ENCODE measurements at regions not wholly inside any gene's neighbourhood (a gene's known extent, or its start where the extent isn't known, plus 50 kb on each side); places are given as distances from the start of the nearest gene placed in this dataset.
"Not testable (repeated sequence)": the region's sequence is repeated elsewhere in the genome, so short reads cannot be mapped to it uniquely, and the experiment has no call there.

DNA sequence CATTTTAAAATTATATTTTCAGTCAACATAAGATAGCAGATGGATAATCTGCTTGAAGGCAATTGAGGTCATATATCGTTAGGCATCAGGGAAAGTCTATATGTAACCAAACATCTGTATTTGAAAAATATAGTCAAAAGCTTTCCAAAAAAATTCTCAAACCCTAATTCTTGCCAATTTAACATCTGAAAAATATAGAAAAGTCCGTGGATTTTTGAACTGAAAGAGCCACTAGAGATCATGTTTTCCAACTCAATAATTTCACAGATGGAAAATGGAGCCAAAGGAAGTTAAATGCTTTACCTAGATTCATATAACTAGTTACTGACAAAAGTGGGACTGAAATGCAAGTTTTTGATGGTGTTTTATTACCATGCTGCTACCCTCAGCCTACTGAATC lies 185.1 kb upstream of the ZNF804A start:
- TF ChIP-seq CTCF (conservative IDR thresholded peaks at IDR 0.05), result no peak
- H3K27ac ChIP-seq, result no peak overlapping the region

- TF ChIP-seq CTCF (conservative IDR thresholded peaks at IDR 0.05), result no peak
- no peak overlapping the region for H3K27ac ChIP-seq
Observed at GRCh38 chr2:184413671-184414229, 184.6 kb upstream of the ZNF804A start.

DNA sequence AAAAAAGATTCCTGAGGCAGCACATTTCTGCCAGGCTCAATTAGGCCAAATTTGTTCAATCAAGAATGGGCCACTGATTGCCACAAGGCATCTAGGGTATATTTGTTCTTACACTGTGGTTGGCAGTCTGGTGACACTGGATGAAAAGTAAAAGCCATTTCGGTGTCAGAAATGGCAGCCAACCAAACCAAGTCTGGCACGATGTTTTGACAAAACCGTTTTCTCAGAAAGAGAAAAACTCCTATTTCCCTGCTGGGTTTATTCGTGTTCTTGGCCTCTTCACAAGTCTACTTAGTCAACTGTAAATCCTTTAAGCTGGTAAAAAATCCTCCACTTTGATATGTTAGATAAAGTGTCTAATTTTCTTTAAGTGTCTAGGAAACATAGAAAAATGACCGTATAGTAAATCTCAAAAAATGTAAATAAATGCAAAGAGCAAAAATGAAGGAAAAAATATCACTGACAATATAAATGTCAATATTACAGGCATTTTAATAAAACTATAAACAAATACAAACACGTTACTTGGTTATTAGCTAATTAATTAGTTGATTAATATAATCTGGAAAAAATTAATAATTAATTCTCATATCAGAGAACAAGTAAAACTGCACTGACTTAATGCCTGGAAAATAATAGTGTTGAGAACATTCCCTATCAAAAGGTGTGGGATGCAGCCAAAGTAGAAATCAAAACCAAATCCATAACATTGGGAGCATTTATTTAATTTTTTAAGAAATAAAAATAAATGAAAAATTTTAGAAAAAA lies 182.0 kb upstream of the ZNF804A start:
- TF ChIP-seq CTCF (conservative IDR thresholded peaks at IDR 0.05), result no peak
- H3K27ac ChIP-seq, result no peak overlapping the region

DNA sequence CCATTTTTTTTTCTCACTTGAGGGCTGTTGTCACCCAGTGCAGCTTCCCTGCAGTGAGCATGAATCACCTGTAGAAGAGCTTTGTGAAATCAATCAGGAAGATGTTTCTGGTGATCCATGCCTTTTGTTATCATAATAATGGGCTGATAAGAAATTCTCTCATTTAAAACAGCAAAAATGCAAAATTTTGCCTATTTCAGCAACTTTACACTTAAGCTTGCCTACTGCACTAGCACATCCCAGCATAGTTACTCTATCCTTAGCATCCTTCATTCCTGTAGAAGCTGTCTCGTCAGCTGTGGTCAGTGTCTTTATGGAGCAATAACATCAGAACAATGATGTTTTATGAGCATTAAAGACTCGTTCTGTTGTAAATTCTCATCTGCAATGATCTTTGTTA lies 178.6 kb upstream of the ZNF804A start:
- TF ChIP-seq CTCF (conservative IDR thresholded peaks at IDR 0.05), result no peak
- no peak overlapping the region for H3K27ac ChIP-seq

GRCh38 chr2:184421456-184421855 lies 176.9 kb upstream of the ZNF804A start:
- H3K27ac ChIP-seq, result not testable (repeated sequence)

GRCh38 chr2:184425083-184425482 lies 173.2 kb upstream of the ZNF804A start:
- H3K27ac ChIP-seq, result no peak overlapping the region
- TF ChIP-seq CTCF (conservative IDR thresholded peaks at IDR 0.05), result no peak

DNA sequence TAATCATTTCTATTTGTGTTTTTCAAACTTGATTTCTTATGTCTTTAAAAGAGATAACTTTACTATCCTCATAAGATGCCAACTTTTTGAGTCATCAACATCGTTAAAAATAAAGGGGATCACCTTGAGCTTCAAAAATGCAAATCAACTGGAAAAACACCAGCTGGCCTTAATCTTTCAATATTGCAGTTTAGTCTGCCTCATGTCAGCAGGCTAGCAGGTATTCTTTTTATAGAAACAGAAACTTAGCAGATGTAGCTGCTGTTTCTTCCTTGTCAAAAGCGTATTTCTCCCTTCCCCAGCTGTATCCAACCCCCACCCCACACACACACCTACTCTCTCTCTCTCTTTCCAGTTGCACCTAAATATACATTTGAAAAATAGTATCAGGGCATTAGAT lies 154.1 kb upstream of the ZNF804A start:
- TF ChIP-seq CTCF (conservative IDR thresholded peaks at IDR 0.05), result no peak
- no peak overlapping the region for H3K27ac ChIP-seq

GRCh38 chr2:184444623-184445223 lies 153.6 kb upstream of the ZNF804A start:
- no peak overlapping the region for H3K27ac ChIP-seq
- no peak for TF ChIP-seq CTCF (conservative IDR thresholded peaks at IDR 0.05)
